Cerebellar nuclear complex (tissue), 1 donor: ENCODE measurements at regions not wholly inside any gene's neighbourhood (a gene's known extent, or its start where the extent isn't known, plus 50 kb on each side); places are given as distances from the start of the nearest gene placed in this dataset.

Source experiments
- DNase-seq, 2 experiments: peaks; one replicate each; lab custom pipeline; 2025; lab: John Stamatoyannopoulos, UW

GRCh38 chr2:220046507-220046906 lies 419.1 kb downstream of the SLC4A3 start:
- no peak for DNase-seq

- no peak for DNase-seq
Measured at GRCh38 chr2:220051716-220052115, 424.3 kb downstream of the SLC4A3 start.

- DNase-seq: no peak
Measured at GRCh38 chr2:220053919-220054318, 426.5 kb downstream of the SLC4A3 start.

- no peak for DNase-seq
Measured at GRCh38 chr2:220057391-220057790, 430.0 kb downstream of the SLC4A3 start.

GRCh38 chr2:220057916-220058315 lies 430.5 kb downstream of the SLC4A3 start:
- no peak for DNase-seq

- no peak for DNase-seq
Measured at GRCh38 chr2:220064111-220065030, 436.9 kb downstream of the SLC4A3 start.

- no peak for DNase-seq
Measured at GRCh38 chr2:220065581-220065980, 438.2 kb downstream of the SLC4A3 start.

- no peak for DNase-seq
Measured at GRCh38 chr2:220068846-220069245, 441.4 kb downstream of the SLC4A3 start.

GRCh38 chr2:220070349-220070748 lies 442.9 kb downstream of the SLC4A3 start:
- DNase-seq: no peak

GRCh38 chr2:220071696-220072095 lies 444.3 kb downstream of the SLC4A3 start:
- no peak for DNase-seq

- DNase-seq: no peak
Measured at GRCh38 chr2:220072669-220073220, 445.3 kb downstream of the SLC4A3 start.

- no peak for DNase-seq
Measured at GRCh38 chr2:220075835-220076234, 448.4 kb downstream of the SLC4A3 start.

GRCh38 chr2:220076734-220077133 lies 449.3 kb downstream of the SLC4A3 start:
- DNase-seq: no peak

GRCh38 chr2:220077488-220077887 lies 450.1 kb downstream of the SLC4A3 start:
- no peak for DNase-seq

GRCh38 chr2:220078439-220078838 lies 451.0 kb downstream of the SLC4A3 start:
- DNase-seq: no peak

GRCh38 chr2:220079595-220079994 lies 452.2 kb downstream of the SLC4A3 start:
- DNase-seq: no peak

- DNase-seq: no peak
Measured at GRCh38 chr2:220081171-220081570, 453.7 kb downstream of the SLC4A3 start.

GRCh38 chr2:220090050-220090449 lies 462.6 kb downstream of the SLC4A3 start:
- DNase-seq: no peak

- DNase-seq: no peak
Measured at GRCh38 chr2:220096406-220096805, 469.0 kb downstream of the SLC4A3 start.

- no peak for DNase-seq
Measured at GRCh38 chr2:220101980-220102379, 474.6 kb downstream of the SLC4A3 start.

- DNase-seq: no peak
Measured at GRCh38 chr2:220103596-220103995, 476.2 kb downstream of the SLC4A3 start.

- DNase-seq: no peak
Measured at GRCh38 chr2:220104871-220105351, 477.5 kb downstream of the SLC4A3 start.

- DNase-seq: no peak
Measured at GRCh38 chr2:220106065-220106464, 478.6 kb downstream of the SLC4A3 start.
